PFSK-1 (cell line): ENCODE measurements at regions not wholly inside any gene's neighbourhood (a gene's known extent, or its start where the extent isn't known, plus 50 kb on each side); places are given as distances from the start of the nearest gene placed in this dataset.

ENCODE experiments used
- POLR2AphosphoS5 ChIP-seq: IDR thresholded peaks from 2 replicates; pipeline ENCODE4 v1.6.1; 2012; ENCODE audit warnings: low read depth, mild to moderate bottlenecking, control low read depth, low read length, moderate library complexity
- SIN3A ChIP-seq: IDR thresholded peaks from 2 replicates; pipeline ENCODE4 v1.6.1; 2012; ENCODE audit warnings: mild to moderate bottlenecking, low read length, moderate library complexity, borderline replicate concordance; ENCODE audit not compliant: insufficient read depth
- TAF1 ChIP-seq: IDR thresholded peaks from 2 replicates; pipeline ENCODE4 v1.6.1; 2012; ENCODE audit warnings: low read length, control low read depth, borderline replicate concordance; ENCODE audit not compliant: insufficient read depth
- TF ChIP-seq, protein P1 (sequence below), 2 experiments: IDR thresholded peaks; 2 replicates each; pipeline versions ENCODE4 v1.6.1 to v1.8.0; 2011 to 2012; ENCODE audit warnings: low read depth in 2 of 2, low read length in 2 of 2, control low read depth in 1 of 2, inconsistent platforms in 1 of 2, mild to moderate bottlenecking in 1 of 2, moderate library complexity in 1 of 2; ENCODE audit not compliant: insufficient read depth in 1 of 2

DNA sequence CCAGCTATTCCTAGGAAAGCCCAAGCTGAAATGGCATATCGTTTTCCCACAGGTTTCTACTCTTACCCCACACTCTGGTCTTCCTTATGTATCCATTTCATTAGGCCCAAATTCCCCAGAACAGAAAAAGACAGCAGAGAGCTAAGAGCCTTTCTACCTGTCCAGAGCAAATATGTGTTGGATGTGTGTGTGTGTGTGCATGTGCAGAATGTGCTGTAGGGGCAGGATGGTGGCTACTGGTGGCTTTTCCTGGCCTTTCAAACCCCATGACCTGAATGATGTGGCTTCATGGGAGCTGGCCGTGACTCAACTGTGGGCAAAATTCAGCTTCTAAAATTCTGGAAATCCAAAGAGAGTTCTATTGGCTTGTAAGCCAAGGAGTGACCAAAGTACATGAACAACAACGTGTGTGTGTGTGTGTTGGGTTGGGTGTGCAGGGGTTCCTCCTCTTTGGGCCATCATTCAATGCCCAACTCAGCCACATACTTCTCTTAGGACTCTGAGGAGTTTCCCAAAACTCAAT lies 421.4 kb upstream of the CADM1 start:
- no peak for TF ChIP-seq TAF1
- TF ChIP-seq POLR2AphosphoS5 = no peak
- TF ChIP-seq, protein P1, sequence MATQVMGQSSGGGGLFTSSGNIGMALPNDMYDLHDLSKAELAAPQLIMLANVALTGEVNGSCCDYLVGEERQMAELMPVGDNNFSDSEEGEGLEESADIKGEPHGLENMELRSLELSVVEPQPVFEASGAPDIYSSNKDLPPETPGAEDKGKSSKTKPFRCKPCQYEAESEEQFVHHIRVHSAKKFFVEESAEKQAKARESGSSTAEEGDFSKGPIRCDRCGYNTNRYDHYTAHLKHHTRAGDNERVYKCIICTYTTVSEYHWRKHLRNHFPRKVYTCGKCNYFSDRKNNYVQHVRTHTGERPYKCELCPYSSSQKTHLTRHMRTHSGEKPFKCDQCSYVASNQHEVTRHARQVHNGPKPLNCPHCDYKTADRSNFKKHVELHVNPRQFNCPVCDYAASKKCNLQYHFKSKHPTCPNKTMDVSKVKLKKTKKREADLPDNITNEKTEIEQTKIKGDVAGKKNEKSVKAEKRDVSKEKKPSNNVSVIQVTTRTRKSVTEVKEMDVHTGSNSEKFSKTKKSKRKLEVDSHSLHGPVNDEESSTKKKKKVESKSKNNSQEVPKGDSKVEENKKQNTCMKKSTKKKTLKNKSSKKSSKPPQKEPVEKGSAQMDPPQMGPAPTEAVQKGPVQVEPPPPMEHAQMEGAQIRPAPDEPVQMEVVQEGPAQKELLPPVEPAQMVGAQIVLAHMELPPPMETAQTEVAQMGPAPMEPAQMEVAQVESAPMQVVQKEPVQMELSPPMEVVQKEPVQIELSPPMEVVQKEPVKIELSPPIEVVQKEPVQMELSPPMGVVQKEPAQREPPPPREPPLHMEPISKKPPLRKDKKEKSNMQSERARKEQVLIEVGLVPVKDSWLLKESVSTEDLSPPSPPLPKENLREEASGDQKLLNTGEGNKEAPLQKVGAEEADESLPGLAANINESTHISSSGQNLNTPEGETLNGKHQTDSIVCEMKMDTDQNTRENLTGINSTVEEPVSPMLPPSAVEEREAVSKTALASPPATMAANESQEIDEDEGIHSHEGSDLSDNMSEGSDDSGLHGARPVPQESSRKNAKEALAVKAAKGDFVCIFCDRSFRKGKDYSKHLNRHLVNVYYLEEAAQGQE (IDR thresholded peaks at IDR 0.05; ENCODE audit: insufficient read depth in 1 of 2, low read depth in 2 of 2, low read length in 2 of 2) = no peak
- no peak for TF ChIP-seq SIN3A
